Mesendoderm (in vitro differentiated cells): ENCODE measurements at regions not wholly inside any gene's neighbourhood (a gene's known extent, or its start where the extent isn't known, plus 50 kb on each side); places are given as distances from the start of the nearest gene placed in this dataset.

Experiments
- DNase-seq: peaks from one replicate; pipeline ENCODE4 v3.0.0; 2013
- H2AK5ac ChIP-seq: 2 replicates; pipeline ENCODE4 v1.6.1; 2013; ENCODE audit warnings: low read length, inconsistent platforms
- H2BK120ac ChIP-seq: 2 replicates; pipeline ENCODE4 v1.6.1; 2013; ENCODE audit warnings: low read depth, mild to moderate bottlenecking, low read length, moderate library complexity, mixed read lengths
- H2BK15ac ChIP-seq: replicated peaks from 2 replicates; pipeline ENCODE4 v1.6.1; 2013; ENCODE audit warnings: low read depth, mild to moderate bottlenecking, moderate library complexity
- H2BK5ac ChIP-seq: 2 replicates; pipeline ENCODE4 v1.6.1; 2013; ENCODE audit warnings: low read length, inconsistent platforms
- H3K18ac ChIP-seq: 2 replicates; pipeline ENCODE4 v1.6.1; 2013; ENCODE audit warnings: mild to moderate bottlenecking, low read length, mixed read lengths
- H3K23ac ChIP-seq: one replicate; pipeline ENCODE4 v1.6.1; 2013; ENCODE audit warnings: low read length
- H3K27ac ChIP-seq: 2 replicates; pipeline ENCODE4 v1.5.1; 2013; ENCODE audit warnings: low read depth, mild to moderate bottlenecking, inconsistent platforms, low read length, moderate library complexity
- H3K27me3 ChIP-seq: 2 replicates; pipeline ENCODE4 v1.6.1; 2013; ENCODE audit warnings: low read length, control low read depth, mild to moderate bottlenecking, inconsistent platforms; ENCODE audit not compliant: insufficient read depth, poor library complexity
- H3K36me3 ChIP-seq: 2 replicates; pipeline ENCODE4 v1.6.1; 2013; ENCODE audit warnings: low read length, inconsistent platforms; ENCODE audit not compliant: control insufficient read depth, insufficient read depth
- H3K4ac ChIP-seq: one replicate; pipeline ENCODE4 v1.6.1; 2013; ENCODE audit warnings: low read depth, mild to moderate bottlenecking, low read length, moderate library complexity
- H3K4me1 ChIP-seq: 2 replicates; pipeline ENCODE4 v1.6.1; 2013; ENCODE audit warnings: low read depth, low read length, inconsistent platforms; ENCODE audit not compliant: control insufficient read depth
- H3K4me2 ChIP-seq: 2 replicates; pipeline ENCODE4 v1.6.1; 2013; ENCODE audit warnings: low read length
- H3K4me3 ChIP-seq: 2 replicates; pipeline ENCODE4 v1.5.1; 2013; ENCODE audit warnings: mild to moderate bottlenecking, low read length
- H3K56ac ChIP-seq: one replicate; pipeline ENCODE4 v1.6.1; 2013; ENCODE audit warnings: low read length
- H3K79me1 ChIP-seq: 2 replicates; pipeline ENCODE4 v1.6.1; 2013; ENCODE audit warnings: low read length, inconsistent platforms
- H3K79me2 ChIP-seq: 2 replicates; pipeline ENCODE4 v1.6.1; 2013; ENCODE audit warnings: mild to moderate bottlenecking, low read length; ENCODE audit not compliant: control insufficient read depth, insufficient read depth
- H3K9ac ChIP-seq: 2 replicates; pipeline ENCODE4 v1.6.1; 2013; ENCODE audit warnings: low read length, inconsistent platforms
- H4K5ac ChIP-seq: one replicate; pipeline ENCODE4 v1.6.1; 2013; ENCODE audit warnings: low read length
- H4K8ac ChIP-seq: one replicate; pipeline ENCODE4 v1.6.1; 2013; ENCODE audit warnings: low read depth, mild to moderate bottlenecking, control low read depth, low read length, moderate library complexity
- WGBS: extraction: QIAGEN DNeasy Blood & Tissue Kit; methylation state at CpG from one replicate; pipeline ENCODE4 v1.1.7; 2013; ENCODE audit warnings: low lambda C conversion rate, missing lambda C conversion rate; ENCODE audit not compliant: insufficient coverage; ENCODE audit errors: extremely low coverage; 5-methylcytosine and 5-hydroxymethylcytosine counted together

DNA sequence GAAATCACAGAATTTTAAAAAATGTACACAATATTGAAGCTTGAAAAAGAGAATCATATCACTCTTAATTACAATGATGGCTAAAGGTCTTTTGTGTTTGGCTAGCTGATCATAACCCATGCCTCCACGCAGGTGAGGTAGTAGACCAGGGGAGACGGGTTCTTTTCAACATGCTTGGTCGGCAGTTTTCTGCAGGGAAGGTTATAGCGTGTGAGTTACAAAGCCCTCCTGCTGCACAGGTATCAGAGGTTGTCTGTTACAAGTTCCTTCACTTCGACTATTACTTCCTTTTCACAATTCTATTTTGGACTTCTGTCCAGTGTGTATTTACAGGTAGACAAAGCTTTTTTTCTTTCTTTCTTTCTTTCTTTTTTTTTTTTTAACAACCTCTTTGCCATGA is 127.1 kb upstream of the PRPS1L1 start:
- Histone ChIP-seq H3K4me2 (no peak overlapping the region), H3K4me3 (no peak overlapping the region)
- no CpG with 5 or more reads among the region's 5 CpGs for WGBS

DNA sequence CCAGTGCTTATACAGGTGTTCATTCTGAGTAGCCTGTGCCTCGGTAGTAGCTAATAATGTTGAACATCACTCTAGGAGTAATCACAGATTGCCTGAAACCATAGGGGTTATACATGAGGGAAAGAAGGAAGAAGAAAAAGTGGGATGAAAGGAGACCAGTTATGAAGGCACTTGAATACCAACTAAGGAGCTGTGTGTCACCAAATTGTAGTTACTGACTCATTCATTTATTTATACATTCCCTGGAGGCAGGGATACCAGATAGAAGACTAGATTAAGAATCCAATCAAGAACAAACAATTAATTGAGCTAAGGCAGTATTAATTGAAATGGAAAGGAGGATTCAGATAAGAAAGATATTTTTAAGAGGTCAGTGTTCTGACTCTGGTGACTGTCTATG is 129.6 kb upstream of the PRPS1L1 start:
- Histone ChIP-seq H3K18ac (no peak overlapping the region), H4K8ac (no peak overlapping the region), H3K56ac (no peak overlapping the region), H2BK15ac (no peak overlapping the region), H3K4me3 (no peak overlapping the region), H2AK5ac (no peak overlapping the region), H3K4ac (no peak overlapping the region), H4K5ac (no peak overlapping the region), H3K27ac (no peak overlapping the region), H3K36me3 (no peaks in the 10 kb centered on the region), H3K4me1 (no peaks in the 10 kb centered on the region), H3K4me2 (no peak overlapping the region), H3K79me1 (no peaks in the 10 kb centered on the region), H3K23ac (no peak overlapping the region), H3K79me2 (no peaks in the 10 kb centered on the region), H2BK5ac (no peak overlapping the region), H2BK120ac (no peak overlapping the region), H3K27me3 (no peaks in the 10 kb centered on the region), H3K9ac (no peak overlapping the region)
- WGBS = no CpG with 5 or more reads among the region's 1 CpG
- DNase-seq = no peak

More for the DNA sequence above, 127.1 kb upstream of the PRPS1L1 start:
- no peaks in the 10 kb centered on the region for H3K27me3 ChIP-seq
- H3K36me3 ChIP-seq = no peaks in the 10 kb centered on the region
- no peak for DNase-seq
- no peak overlapping the region for H2AK5ac ChIP-seq
- no peak overlapping the region for H3K23ac ChIP-seq
- no peak overlapping the region for H3K27ac ChIP-seq
- no peaks in the 10 kb centered on the region for H3K79me2 ChIP-seq
- H4K8ac ChIP-seq = no peak overlapping the region
- H4K5ac ChIP-seq = no peak overlapping the region
- H3K18ac ChIP-seq = no peak overlapping the region
- H3K4ac ChIP-seq = no peak overlapping the region
- H2BK120ac ChIP-seq = no peak overlapping the region
- no peak overlapping the region for H3K9ac ChIP-seq
- no peak overlapping the region for H2BK15ac ChIP-seq
- no peak overlapping the region for H2BK5ac ChIP-seq
- H3K4me1 ChIP-seq = no peaks in the 10 kb centered on the region
- H3K79me1 ChIP-seq = no peaks in the 10 kb centered on the region
- H3K56ac ChIP-seq = no peak overlapping the region

DNA sequence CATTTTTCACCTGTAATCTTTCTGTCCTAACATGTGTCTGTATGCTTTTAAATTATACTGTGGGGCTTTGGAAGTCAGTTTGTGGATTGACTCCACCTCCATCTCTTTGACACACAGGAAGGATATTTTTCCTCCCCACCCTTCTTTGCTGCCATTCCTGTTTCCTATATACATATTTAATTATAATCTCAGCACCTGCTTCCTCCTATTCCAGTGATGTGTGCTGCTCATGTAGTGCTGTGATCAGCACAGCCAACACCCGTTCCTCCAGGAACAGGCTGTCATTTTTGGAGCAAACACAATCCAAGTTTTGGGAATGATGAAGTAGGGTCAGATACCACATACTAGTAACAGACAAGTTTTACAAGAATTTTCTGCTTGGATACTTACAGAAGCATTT is 135.0 kb upstream of the PRPS1L1 start:
- Histone ChIP-seq H2BK5ac (no peak overlapping the region), H3K56ac (no peak overlapping the region), H3K4me2 (no peak overlapping the region), H3K27me3 (no peaks in the 10 kb centered on the region), H4K8ac (no peak overlapping the region), H3K18ac (no peak overlapping the region), H3K4ac (no peak overlapping the region), H2AK5ac (no peak overlapping the region), H3K4me3 (no peak overlapping the region), H3K79me2 (no peaks in the 10 kb centered on the region), H3K79me1 (no peaks in the 10 kb centered on the region), H3K23ac (no peak overlapping the region), H3K4me1 (no peaks in the 10 kb centered on the region), H3K27ac (no peak overlapping the region), H2BK120ac (no peak overlapping the region), H3K9ac (no peak overlapping the region), H4K5ac (no peak overlapping the region), H3K36me3 (no peaks in the 10 kb centered on the region), H2BK15ac (no peak overlapping the region)
- no CpG with 5 or more reads among the region's 1 CpG for WGBS
- no peak for DNase-seq

DNA sequence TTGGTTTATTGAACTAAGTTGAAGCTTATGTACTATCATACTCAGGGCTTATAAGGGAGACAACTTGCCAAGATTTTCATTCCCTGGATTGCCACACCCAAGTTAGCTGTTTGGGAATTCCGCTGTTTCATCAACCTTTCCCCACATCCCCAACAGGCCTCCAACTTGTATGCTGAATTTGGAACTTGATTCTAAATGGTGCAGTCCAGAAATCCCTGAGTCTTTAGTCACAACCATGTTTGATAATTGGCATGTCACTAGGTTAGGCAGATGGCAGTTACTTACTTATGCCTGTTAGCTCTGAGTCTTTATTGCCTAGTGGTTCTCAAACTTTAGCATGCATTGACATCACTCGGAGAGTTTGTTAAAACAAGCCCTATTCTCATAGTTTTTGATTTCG is 135.4 kb upstream of the PRPS1L1 start:
- no peaks in the 10 kb centered on the region for H3K79me1 ChIP-seq
- no peak overlapping the region for H4K5ac ChIP-seq
- no peak overlapping the region for H2BK5ac ChIP-seq
- H3K4me1 ChIP-seq = no peaks in the 10 kb centered on the region
- no peaks in the 10 kb centered on the region for H3K36me3 ChIP-seq
- no peaks in the 10 kb centered on the region for H3K79me2 ChIP-seq
- no peak overlapping the region for H3K4me2 ChIP-seq
- H3K56ac ChIP-seq = no peak overlapping the region
- H3K4ac ChIP-seq = no peak overlapping the region
- H2BK15ac ChIP-seq = no peak overlapping the region
- no peak overlapping the region for H3K23ac ChIP-seq
- H3K9ac ChIP-seq = no peak overlapping the region
- no peak overlapping the region for H3K18ac ChIP-seq
- no peak overlapping the region for H4K8ac ChIP-seq
- H3K4me3 ChIP-seq = no peak overlapping the region
- WGBS = no CpG with 5 or more reads among the region's 3 CpGs
- DNase-seq = no peak
- H2AK5ac ChIP-seq = no peak overlapping the region
- H3K27ac ChIP-seq = no peak overlapping the region
- H2BK120ac ChIP-seq = no peak overlapping the region
- no peaks in the 10 kb centered on the region for H3K27me3 ChIP-seq

DNA sequence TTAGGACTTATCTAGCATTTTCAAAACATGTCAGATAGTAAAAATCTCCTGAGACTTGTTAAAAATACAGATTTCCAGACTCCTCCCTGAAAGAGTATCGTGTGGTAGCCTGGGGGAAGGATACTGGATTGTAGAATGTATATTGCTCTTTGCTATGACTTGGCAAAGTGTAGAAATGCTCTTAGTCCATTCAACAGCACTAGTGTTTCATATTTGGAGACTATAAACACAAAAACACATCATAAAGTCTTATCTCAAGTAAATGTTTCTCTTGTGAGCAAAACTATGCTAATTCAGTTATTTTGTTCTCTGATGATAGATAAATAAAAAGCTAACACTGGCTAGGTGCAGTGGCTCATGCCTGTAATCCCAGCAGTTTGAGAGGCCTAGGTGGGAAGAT is 137.5 kb upstream of the PRPS1L1 start:
- H3K9ac ChIP-seq = no peak overlapping the region
- H2BK5ac ChIP-seq = no peak overlapping the region
- H3K36me3 ChIP-seq = no peaks in the 10 kb centered on the region
- H3K56ac ChIP-seq = no peak overlapping the region
- DNase-seq = no peak
- H3K79me1 ChIP-seq = no peaks in the 10 kb centered on the region
- H3K23ac ChIP-seq = no peak overlapping the region
- no peak overlapping the region for H4K5ac ChIP-seq
- H3K27ac ChIP-seq = no peak overlapping the region
- no peaks in the 10 kb centered on the region for H3K79me2 ChIP-seq
- no peak overlapping the region for H3K18ac ChIP-seq
- no CpG with 5 or more reads among the region's 1 CpG for WGBS
- no peak overlapping the region for H2BK15ac ChIP-seq
- H2AK5ac ChIP-seq = no peak overlapping the region
- no peak overlapping the region for H2BK120ac ChIP-seq
- no peak overlapping the region for H4K8ac ChIP-seq
- no peak overlapping the region for H3K4me3 ChIP-seq
- no peaks in the 10 kb centered on the region for H3K4me1 ChIP-seq
- H3K4me2 ChIP-seq = no peak overlapping the region
- no peaks in the 10 kb centered on the region for H3K27me3 ChIP-seq
- no peak overlapping the region for H3K4ac ChIP-seq

DNA sequence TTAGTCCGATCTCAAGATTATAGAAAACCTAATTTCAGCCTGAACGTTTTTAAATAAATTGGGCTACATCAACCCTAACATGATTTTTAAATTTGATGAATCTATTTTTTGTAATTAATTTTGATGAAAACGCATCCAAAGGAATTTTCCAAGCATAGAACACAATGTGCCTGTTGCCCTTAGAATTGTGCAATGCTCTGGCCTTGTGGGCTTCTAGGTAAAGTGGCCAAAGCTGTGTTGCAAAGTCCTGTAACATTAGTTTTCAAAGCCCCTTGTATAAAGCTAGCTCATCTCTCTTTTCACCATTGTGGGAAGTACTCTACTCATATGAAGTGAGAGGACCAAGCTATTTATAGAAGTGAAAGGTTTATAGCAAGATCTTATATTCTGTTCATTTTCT is 138.4 kb upstream of the PRPS1L1 start:
- no peak overlapping the region for H2AK5ac ChIP-seq
- H3K79me1 ChIP-seq = no peaks in the 10 kb centered on the region
- H3K9ac ChIP-seq = no peak overlapping the region
- no peak overlapping the region for H4K5ac ChIP-seq
- no peak overlapping the region for H3K27ac ChIP-seq
- H3K4ac ChIP-seq = no peak overlapping the region
- no peak overlapping the region for H3K4me2 ChIP-seq
- no peak overlapping the region for H4K8ac ChIP-seq
- no peaks in the 10 kb centered on the region for H3K79me2 ChIP-seq
- no peak overlapping the region for H2BK5ac ChIP-seq
- DNase-seq = no peak
- no CpG with 5 or more reads among the region's 3 CpGs for WGBS
- H3K36me3 ChIP-seq = no peaks in the 10 kb centered on the region
- no peaks in the 10 kb centered on the region for H3K27me3 ChIP-seq
- no peak overlapping the region for H2BK120ac ChIP-seq
- H3K23ac ChIP-seq = no peak overlapping the region
- H3K4me3 ChIP-seq = no peak overlapping the region
- no peaks in the 10 kb centered on the region for H3K4me1 ChIP-seq
- no peak overlapping the region for H3K56ac ChIP-seq
- H2BK15ac ChIP-seq = no peak overlapping the region
- no peak overlapping the region for H3K18ac ChIP-seq
